ENCODE measurements at regions not wholly inside any gene's neighbourhood (a gene's known extent, or its start where the extent isn't known, plus 50 kb on each side); places are given as distances from the start of the nearest gene placed in this dataset.
"Not testable (repeated sequence)": the region's sequence is repeated elsewhere in the genome, so short reads cannot be mapped to it uniquely, and the experiment has no call there.

DNA sequence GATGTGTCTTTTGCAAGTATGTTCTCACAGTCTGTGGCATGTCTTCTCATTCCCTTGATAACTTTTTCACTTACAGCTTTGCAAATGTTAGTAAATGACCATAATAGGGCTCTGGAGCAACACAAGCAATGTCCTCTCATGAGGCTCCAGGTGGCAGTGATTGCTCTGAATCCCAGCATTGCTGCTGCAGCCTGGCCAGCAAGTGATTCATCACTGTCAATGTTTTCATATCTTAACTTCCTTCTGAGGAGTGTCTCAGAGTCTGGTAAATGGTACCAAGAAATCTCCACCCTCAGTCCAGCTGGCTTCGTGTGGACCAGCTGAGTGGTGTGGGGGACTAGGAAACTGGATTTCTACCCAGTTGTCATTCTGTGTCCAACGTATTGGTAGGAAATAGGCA is 139.6 kb downstream of the MYLK4 start:
- no peak for DNase-seq (ENCODE audit: low read depth in 2 of 2)

DNA sequence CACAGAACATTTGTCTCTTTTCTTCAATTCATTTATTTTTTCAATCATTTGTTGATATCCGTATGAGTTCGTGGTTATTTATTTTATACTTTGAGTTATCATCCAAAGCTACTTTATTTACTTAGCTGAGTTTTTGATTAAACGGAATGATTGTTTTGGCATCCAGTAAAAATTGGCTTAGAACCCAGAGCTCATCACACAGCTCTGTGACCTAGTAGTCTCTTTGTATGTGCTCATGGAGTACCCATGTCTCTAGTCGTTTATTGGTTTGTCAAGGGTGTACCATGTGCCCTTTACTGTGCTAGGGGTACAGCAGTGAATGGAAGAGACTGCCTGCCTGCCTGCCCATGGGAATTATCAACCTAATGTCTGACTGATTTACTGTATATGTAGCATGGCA is 142.2 kb downstream of the MYLK4 start:
- DNase-seq (ENCODE audit: low read depth in 2 of 2) = no peak

DNA sequence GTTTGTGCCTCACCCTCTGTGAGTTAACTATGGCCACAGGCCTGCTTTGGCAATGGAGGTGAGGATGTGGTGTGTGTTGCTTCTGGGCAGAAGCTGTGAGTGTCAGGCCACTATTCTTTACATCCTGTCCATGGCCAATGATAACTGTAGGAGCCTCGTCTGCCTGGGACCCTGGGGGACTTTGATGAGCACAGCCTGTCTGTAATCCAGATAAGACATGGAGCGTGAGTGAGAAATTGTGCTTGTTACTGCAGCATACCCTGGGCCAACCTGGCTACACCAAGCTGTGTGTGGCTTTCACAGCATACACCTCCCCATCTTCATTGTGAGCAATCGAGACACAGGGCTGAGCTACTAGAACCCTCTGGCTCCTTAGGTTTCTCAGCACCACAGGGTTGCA is 150.4 kb downstream of the MYLK4 start:
- DNase-seq (ENCODE audit: low read depth in 2 of 2) = no peak

DNA sequence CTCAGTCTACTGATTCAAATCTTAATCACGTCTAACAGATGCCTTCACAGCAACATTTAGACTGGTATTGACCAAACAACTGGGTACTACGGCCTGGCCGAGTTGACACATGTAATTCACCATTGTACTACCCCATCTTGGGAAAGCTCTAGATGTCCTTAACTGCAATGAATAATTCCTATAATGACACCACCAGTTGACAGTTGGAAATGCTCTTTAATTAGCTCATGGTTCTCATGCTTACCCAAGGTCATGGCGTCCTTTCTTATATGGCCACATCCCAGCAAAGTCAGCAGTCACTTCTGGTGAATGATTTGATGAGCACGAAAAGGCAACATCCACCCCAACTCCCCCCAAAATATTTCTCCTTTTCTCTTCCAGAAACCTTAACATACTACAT is 150.9 kb downstream of the MYLK4 start:
- DNase-seq (ENCODE audit: low read depth in 2 of 2) = no peak

DNA sequence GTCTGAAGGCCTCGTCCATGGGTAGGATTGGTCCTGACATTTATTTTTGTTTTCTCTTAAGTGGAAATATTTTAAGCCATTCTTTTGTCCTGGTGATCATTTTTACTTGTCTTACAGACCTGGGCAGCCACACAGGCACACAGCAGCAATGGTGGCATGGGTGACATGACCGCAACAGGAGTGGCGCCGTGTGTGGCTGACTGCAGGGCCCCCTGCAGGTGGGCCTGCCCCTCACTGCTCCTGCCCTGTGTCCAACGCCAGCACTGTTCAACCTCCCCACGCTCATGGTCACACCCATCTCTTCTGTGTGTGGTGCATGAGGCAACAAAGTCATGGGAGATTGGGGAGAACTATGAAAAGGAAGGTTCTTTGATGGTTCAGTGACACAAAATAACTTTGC is 151.9 kb downstream of the MYLK4 start:
- no peak for DNase-seq (ENCODE audit: low read depth in 2 of 2)

DNA sequence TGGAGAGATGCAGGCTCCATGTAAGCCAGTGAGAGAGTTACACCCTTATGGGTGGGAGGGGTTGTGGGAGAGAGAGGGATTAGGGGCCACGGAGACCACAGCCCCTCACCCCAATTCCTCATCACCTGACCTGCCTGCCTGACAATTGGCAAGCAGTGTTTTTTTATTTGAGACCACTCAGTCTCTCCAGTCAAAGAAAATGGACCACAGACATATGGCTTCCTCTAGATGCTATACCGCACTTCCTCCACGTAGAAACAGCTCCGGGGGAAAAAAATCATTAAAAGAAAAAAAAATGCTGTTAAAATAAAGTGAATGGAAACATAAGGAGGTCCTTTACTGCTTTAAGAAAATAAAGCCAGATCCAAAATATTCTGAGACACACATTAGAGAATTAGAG is 152.7 kb downstream of the MYLK4 start:
- no peak for DNase-seq (ENCODE audit: low read depth in 2 of 2)

DNA sequence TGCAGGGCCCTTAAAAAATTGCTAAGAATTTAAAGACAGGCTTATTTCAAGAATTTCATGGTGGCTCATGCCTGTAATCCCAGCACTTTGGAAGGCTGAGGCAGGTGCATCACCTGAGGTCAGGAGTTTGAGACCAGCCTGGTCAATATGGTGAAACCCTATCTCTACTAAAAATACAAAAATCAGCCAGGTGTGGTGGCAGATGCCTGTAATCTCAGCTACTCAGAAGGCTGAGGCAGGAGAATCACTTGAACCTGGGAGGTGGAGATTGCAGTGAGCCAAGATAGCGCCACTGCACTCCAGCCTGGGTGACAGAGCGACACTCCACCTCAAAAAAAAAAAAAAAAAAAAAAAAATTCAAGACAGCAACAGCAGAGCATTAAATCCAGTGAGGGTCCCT is 153.3 kb downstream of the MYLK4 start:
- DNase-seq (ENCODE audit: low read depth in 2 of 2) = not testable (repeated sequence)

DNA sequence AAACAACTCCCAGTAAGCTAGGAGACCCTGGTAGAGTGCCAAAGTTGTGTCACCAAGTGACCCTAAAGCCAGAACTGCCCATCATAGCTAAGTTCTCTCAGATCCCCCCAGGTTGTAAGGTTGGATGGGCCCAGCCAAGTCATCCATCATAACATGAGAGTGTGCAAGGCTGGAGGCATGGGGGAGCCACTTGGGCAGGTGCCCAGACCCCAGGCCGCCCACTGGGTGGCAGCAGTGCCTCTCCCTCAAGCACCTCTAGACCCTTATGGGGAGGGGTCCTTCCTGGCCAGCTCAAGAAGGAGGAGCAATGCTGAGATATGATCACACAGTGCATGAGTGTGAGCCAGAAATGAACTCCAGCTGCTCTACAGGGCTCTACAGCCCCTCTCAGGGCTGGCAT is 154.5 kb downstream of the MYLK4 start:
- DNase-seq (ENCODE audit: low read depth in 2 of 2) = no peak

DNA sequence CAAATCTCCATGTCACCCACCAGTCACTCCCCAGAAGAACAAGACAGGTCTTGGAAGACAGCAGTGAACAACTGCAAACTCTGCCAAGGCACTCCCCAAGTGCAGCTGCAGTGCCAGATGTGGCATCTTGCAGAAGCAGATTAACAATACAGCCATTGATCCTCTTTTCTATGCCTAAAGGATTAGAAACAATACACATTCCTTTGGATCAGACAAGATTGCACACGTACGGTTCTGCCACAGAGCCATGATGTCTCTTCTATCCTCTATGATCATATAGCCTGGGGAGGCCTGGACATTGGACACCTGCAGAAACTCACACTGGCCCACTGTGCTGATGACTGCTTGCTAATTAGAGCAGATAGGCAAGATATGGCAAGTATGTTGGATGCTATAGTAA is 155.9 kb downstream of the MYLK4 start:
- DNase-seq (ENCODE audit: low read depth in 2 of 2) = no peak

DNA sequence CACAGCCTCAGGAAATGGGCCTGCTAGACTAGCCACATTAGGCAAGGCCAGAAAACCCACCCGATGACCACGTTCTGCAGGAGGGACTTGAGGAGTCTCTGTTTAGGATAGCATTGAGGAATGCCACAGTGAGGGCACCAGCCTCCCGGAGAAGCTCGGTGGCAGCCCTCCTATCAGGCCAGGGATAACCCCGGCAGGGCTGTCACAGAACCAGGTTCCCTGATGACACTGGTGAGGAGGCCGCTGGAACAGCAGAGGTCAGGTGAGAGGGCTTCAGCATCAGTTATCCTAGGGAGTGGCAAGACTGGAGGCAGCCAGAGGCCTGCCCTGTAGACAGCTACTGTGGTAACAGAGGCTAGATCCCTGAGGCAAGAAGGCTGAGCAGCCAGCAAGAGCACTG is 157.6 kb downstream of the MYLK4 start:
- no peak for DNase-seq (ENCODE audit: low read depth in 2 of 2)

DNA sequence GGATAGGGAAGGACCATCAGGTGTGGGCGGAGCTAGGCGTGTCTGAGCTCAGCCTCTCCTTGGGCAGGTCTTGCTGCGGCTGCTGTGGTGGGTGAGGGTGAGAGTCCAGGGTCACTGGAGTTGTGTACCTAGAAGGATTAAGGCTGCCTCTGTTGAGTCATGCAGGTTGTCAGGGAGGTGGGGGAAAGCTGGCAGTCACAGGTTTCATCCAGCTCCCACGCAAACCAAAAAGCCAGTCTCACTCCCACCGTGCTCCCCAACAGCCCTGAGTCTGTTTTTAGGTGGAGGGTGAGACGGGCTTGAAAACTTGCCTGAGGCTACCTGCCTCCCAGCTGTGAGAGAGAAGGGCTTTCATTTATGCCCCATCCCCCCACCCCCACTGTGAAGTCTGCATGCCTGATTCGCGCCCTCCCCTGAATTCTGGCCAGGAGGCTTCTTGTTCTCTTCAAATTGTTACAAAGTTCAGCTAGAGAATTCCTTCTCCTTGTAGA is 161.5 kb downstream of the MYLK4 start:
- no peak for DNase-seq (ENCODE audit: low read depth in 2 of 2)

DNA sequence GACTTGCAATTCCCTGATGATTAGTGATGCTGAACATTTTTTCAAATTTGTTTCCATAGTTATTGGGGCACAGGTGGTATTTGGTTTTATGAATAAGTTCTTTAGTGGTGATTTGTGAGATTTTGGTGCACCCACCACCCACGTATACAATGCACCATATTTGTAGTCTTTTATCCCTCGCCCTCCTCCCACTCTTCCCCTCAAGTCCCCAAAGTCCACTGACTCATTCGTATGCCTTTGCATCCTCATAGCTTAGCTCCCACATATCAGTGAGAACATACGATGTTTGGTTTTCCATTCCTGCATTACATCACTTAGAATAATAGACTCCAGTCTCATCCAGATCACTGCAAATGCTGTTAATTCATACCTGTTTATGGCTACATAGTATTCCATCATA is 167.3 kb downstream of the MYLK4 start:
- DNase-seq (ENCODE audit: low read depth in 2 of 2) = no peak

DNA sequence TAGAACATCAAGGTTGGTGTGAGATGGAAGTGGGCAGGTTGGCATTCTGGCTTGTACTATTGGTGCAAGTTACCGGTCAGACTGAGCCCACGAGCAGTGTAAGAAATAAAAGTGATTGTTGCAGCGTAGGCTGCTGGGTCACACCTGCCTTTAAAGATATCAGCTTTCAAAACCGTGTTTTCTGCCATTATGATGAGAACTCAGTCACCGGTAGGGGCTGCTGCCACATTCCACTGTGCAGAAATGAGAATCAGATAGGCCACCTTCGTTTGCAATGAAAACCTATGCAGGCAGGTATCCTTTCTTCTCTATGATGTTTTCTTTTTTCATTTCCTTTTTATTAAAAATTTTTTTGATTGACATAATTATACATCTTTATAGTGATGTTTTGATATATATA is 168.5 kb downstream of the MYLK4 start:
- DNase-seq (ENCODE audit: low read depth in 2 of 2) = no peak

DNA sequence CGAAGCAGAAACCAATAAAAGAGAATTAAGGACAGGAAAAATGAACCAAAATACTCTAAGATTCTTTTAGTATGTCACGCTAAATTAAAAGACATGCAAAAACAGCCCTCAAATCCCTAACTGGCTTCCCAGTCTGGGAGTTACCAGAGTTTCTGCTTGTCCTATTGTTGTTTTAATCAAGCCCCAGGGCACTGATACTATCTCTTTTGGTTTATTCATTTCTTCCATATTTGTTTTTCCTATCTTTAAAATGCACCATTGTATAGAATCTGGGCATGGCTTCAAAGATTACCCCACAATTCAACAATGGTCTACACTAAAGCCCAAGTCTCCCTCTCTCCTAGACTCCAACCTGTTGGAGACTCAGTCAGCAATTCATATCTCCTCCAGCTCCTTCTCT is 169.1 kb downstream of the MYLK4 start:
- DNase-seq (ENCODE audit: low read depth in 2 of 2) = no peak

DNA sequence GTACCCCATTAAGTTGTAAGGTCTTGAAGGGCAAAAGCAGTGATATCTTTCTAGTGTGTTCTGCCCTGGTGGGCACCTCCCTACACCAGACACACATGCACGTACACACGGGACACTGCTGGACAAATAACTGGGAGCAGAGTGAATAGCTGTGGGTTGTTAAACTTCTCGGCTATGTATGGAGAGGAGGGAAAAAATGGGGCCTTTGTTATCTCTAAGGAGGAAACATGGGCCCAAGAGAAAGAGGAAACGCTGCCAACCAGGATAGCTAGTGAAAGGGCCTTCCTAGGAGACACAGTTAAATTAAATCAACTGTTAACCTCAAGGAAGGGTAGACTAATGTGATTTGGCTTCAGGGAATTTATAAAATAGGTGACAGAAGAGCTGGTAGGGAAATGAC is 169.7 kb downstream of the MYLK4 start:
- no peak for DNase-seq (ENCODE audit: low read depth in 2 of 2)

DNA sequence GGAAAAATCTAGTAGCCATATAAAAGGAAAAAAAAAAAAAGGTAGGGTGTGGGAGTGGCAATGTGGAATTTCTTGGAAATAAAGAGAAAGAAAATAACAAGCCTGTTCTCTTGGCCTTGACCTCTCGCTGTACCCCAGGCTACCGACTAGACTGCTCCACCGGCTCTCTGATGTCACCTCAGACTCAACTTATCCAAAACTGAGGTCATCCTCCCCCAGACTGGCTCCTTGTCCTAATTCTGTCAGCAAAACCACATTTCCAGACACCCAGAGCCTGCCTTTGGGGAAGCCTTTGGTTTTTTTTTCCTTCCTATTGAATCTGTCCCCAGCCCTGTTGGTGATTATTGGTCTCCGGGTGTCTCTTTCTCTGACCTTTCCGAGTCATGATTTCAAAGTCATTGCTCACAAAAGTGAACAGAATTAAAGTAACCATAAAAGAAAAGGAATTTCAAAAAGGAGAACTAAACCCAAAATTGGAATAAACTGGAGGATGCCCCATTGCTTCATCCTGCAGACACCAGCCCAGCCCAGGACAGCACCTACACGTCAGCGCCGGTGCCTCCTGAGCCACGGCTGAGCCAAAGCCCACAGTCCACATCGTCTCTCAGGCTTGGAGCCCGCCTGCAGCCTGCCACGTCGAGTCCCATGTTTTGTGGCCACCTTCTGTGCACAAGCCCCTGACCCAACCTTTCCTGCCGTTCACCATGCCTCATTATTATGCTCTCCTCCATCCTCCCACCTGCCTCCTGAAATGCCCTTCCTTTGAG is 170.7 kb downstream of the MYLK4 start:
- DNase-seq (ENCODE audit: low read depth in 2 of 2) = no peak

DNA sequence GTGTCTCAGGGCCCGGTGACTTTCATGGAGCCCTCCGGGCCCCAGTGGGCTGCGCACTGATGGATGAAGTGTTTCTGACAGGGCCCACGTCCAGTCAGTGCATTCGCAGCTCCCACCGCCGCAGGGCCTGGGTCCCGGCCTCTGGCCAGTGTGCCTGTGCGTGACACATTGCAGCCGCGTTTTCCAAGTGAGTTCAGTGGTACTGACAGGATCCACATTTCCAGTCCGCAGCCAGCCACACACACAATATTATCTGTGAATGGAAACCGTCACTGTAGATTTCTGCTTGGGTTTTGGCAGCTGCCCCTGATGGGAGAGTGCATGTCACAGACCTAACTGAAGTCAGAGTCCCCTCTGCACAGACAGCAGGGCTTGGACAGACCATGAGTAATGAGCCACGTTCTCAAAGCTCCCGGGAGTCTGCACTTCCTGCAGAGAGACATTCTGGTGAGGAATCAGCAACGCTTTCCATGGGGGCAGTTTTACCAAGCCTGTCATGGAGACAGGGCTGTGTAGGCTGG is 171.4 kb downstream of the MYLK4 start:
- DNase-seq (ENCODE audit: low read depth in 2 of 2) = no peak

DNA sequence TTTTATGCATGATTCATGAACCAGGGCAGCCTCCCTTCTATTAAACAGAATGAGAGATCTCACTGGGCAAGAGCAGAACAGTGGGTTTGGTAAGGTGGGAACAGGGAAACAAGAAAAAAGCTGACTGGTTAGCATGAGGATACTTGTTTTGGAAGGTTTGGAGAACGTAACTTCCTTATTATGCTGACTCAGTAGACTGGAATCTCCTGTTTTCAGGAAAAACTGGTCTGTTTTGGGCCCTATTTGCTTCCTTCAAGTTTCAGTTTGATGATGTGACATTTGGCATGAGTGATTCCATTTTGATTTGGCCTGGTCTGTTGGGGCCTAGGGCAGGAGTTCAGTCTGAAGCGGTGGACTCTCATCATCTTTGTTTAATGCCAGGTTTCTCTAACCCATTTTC is 172.0 kb downstream of the MYLK4 start:
- DNase-seq (ENCODE audit: low read depth in 2 of 2) = no peak

DNA sequence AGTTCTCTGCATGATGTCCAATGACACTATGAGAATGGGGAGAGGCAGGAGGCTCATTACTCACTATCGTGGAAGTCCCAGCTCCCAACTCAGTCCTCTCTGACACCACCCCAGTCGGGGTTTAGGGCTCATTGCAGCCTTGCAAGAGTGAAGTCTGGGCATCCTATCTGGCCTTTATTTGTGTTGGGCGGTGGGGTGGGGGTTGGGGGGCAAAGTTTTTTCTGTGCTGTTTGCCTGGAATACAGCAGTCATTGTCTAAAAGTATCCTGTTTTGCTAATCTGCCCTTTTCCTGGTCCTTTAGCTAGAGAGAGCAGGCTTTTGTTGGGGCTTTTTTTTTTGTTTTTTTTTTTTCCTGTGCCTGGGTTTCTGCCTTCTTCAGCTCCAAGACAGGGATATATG is 174.2 kb downstream of the MYLK4 start:
- no peak for DNase-seq (ENCODE audit: low read depth in 2 of 2)

DNA sequence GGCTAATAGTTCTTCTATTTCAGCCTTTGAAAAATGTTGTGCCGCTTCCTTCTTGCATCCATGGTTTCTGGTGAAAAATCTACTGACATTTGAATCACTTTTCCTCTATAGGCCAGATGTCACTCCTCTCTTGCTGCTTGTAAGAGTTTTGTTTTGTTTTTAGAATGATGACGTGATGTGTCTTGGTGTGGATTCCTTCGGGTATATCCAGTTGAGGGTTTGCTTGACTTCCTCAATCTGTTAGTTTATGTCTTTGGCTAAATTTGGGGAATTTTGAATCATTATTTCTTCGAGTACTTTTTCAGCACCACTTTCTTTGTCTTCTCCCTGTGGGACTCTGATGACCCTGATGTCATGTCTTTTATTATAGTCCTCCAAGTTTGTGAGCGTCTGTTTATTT is 175.5 kb downstream of the MYLK4 start:
- no peak for DNase-seq (ENCODE audit: low read depth in 2 of 2)

DNA sequence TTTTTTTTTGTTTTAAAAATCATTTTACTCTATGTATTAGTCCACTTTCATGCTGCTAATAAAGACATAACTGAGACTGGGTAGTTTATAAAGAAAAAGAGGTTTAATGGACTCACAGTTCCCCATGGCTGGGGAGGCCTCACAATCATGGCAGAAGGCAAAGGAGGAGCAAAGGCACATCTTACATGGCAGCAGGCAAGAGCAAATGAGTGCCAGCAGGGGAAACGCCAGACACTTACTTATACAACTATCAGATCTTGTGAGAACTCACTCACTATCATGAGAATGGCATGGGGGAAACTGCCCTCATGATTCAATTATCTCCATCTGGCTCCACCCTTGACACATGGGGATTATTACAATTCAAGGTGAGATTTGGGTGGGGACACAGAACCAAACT is 181.3 kb downstream of the MYLK4 start:
- DNase-seq (ENCODE audit: low read depth in 2 of 2) = not testable (repeated sequence)

DNA sequence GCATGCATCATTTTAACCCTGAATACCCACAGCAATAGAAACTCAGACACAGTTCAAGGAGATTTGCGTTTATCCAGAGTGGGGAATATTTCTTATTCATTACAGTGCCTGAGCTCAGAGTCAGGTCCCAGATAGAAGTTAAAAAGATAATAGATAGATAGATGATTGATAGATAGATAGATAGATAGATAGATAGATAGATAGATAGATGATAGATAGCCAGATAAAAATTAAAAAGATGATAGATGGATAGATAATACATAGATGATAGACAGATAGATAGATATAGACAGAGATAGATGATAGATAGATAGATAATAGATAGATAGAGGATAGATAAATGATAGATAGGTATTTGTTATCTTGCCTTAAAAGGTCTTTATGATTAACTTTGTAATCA is 184.7 kb downstream of the MYLK4 start:
- DNase-seq (ENCODE audit: low read depth in 2 of 2) = no peak

DNA sequence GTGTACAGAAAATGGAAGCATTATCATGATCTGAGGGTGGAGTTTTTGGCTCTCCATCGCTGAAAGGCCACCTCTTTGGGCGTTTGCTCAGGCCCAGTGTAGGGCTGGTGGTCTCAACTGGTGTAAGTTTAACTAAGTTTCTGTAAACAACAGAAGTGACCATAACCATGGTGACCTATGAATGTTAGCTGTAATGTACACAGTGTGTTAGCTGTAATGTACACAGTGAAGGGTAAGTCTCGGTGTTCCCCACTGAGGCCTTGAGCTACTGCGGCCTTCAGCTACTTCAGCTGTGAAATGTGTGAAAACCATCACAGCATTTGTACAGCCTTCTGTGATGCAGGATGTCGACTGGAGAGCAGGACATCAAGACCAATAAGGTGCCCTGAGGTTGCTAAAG is 185.2 kb downstream of the MYLK4 start:
- no peak for DNase-seq (ENCODE audit: low read depth in 2 of 2)

DNA sequence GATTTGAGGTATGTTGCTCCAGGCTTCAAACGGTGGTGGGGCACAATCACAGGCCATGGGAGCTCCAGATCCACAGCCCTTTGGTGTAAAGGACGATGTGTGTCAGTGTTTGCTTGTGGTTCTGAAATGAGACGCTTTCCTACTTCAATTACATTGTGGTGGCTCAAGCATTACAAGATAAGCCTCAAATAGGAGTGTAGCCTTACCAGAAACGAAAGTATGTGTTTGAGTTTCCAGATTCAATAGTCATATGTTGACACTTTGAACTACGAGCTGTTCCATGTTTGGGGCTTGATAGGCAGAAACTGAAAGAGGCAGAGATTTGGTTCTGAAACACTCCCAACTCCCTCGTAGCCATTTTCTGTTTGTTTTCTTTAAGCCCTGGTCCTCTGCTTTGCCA is 187.1 kb downstream of the MYLK4 start:
- no peak for DNase-seq (ENCODE audit: low read depth in 2 of 2)
